Spleen (tissue), 11 donors: ENCODE measurements at regions not wholly inside any gene's neighbourhood (a gene's known extent, or its start where the extent isn't known, plus 50 kb on each side); places are given as distances from the start of the nearest gene placed in this dataset.

ENCODE experiments used
- DNase-seq: peaks from one replicate; pipeline ENCODE4 v3.0.0-alpha.2; 2020
- H3K27ac ChIP-seq, 8 donors: fragments of 200-600 bp; sonication (generic) in 7 of 8; 1 replicate in 4 of 8; 2 replicates in 4 of 8; pipeline versions ENCODE4 v1.5.0 to v1.8.0; 2016 to 2021; ENCODE audit warnings: inconsistent platforms in 4 of 8, mild to moderate bottlenecking in 4 of 8, moderate library complexity in 1 of 8
- H3K27me3 ChIP-seq, 7 donors: fragments of 200-600 bp; sonication (generic) in 6 of 7; replicated peaks in 1 of 7; 1 replicate in 4 of 7; 2 replicates in 3 of 7; pipeline versions ENCODE4 v1.5.0 to v1.8.0; 2016 to 2021; ENCODE audit warnings: inconsistent platforms in 3 of 7, mild to moderate bottlenecking in 1 of 7
- H3K36me3 ChIP-seq, 6 donors: fragments of 200-600 bp; sonication (generic) in 5 of 6; 1 replicate in 4 of 6; 2 replicates in 2 of 6; pipeline versions ENCODE4 v1.5.0 to v1.8.0; 2016 to 2021; ENCODE audit warnings: inconsistent platforms in 2 of 6
- H3K4me1 ChIP-seq, 6 donors: fragments of 200-600 bp; sonication (generic) in 5 of 6; 1 replicate in 3 of 6; 2 replicates in 3 of 6; pipeline versions ENCODE4 v1.5.0 to v1.8.0; 2016 to 2021; ENCODE audit warnings: inconsistent platforms in 3 of 6
- H3K4me3 ChIP-seq, 8 donors: fragments of 200-600 bp; sonication (generic) in 7 of 8; 1 replicate in 4 of 8; 2 replicates in 4 of 8; pipeline versions ENCODE4 v1.5.0 to v1.8.0; 2016 to 2021; ENCODE audit warnings: inconsistent platforms in 4 of 8, mild to moderate bottlenecking in 4 of 8, moderate library complexity in 2 of 8
- H3K9me3 ChIP-seq, 8 donors: fragments of 200-600 bp; sonication (generic) in 7 of 8; 1 replicate in 4 of 8; 2 replicates in 4 of 8; pipeline versions ENCODE4 v1.5.0 to v1.8.0; 2016 to 2021; ENCODE audit warnings: inconsistent platforms in 4 of 8
- POLR2A ChIP-seq, 3 donors: fragments of 450-650 bp; IDR thresholded peaks; one replicate each; pipeline ENCODE4 v1.5.1; 2017; ENCODE audit warnings: antibody characterized with exemption in 3 of 3, mild to moderate bottlenecking in 1 of 3
- POLR2AphosphoS5 ChIP-seq, 3 donors: sonication (generic); formaldehyde crosslinking; IDR thresholded peaks; one replicate each; pipeline ENCODE4 v1.5.1; 2017; ENCODE audit warnings: antibody characterized with exemption in 3 of 3
- WGBS, 5 donors: extraction: QIAGEN DNeasy Blood & Tissue Kit in 3 of 5; methylation state at CpG; one replicate each; pipeline versions ENCODE4 v1.1.5 to v1.1.7; 2013 to 2018; 5-methylcytosine and 5-hydroxymethylcytosine counted together
- intact Hi-C: fragments of 100-400 bp; cut with DNase I; formaldehyde crosslinking; loops from one replicate; pipeline ENCODE4 v1.15.0; 2023; ENCODE audit warnings: low total_unique reads
- TF ChIP-seq, protein P1 (sequence below), 11 experiments: fragments of 200-600 bp in 7 of 11; fragments of 450-650 bp in 4 of 11; sonication (generic) in 4 of 11; IDR thresholded peaks in 8 of 11; conservative IDR thresholded peaks in 3 of 11; 1 replicate in 7 of 11; 2 replicates in 4 of 11; pipeline versions ENCODE4 v1.4.0 to v1.8.0; 2016 to 2021; ENCODE audit warnings: antibody characterized with exemption in 11 of 11, inconsistent platforms in 4 of 11, mild to moderate bottlenecking in 1 of 11
- donor health status: healthy with polysubstance abuse.
- donor health status: DM: no; HTN: no; CAD: no; lungs with moderate emphysema.
- donor health status: DM: no; HTN: no; CAD: no.
- donor health status: Bipolar disorder and iron deficiency.
- donor health status: healthy.
- donor health status: DM: no; HTN: no; CAD: no.
- donor health status: DM: yes; HTN: yes; CAD: no.

DNA sequence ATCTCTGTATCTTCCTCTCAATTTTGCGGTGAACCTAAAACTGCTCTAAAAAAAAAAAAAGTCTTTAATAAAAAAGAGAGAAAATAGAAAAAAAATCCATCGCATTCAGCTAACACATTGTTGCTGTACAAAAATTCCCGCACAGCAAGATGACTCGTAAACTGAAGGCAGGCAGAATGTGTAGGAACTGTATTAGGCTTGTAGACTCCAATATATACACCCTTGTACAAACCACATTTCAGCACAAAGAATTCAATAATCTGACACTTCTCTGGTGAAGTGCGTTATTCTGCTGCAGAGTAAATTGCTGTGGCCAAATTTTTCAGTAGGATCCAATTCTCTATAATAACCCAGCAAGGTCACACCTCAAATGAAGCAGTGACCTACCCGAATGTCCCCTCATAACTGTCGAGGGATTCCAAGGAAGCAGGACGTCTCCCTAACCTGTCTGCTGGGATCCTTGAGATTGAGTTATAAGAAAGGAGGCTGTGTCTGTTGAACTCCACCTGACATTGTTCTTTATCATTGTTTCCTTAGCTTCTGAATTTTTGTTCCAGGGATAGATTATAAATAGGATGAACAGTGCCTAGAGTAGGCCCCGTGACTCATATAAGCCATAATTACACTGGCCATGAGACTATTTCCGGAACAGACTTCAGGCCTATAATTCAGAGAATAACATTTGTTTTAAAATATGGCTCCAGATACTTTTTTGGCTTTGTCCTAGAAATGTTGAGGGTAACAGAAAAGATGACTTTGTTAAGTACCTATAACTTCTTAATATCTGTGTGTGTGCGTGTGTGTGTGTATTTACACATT lies 348.3 kb downstream of the PCDH7 start:
- Histone ChIP-seq H3K4me1 (no peaks in the 10 kb centered on the region), H3K27ac (peak overlapping the region in 1 of 8 donors; percentile 13), H3K27me3 (no peaks in the 10 kb centered on the region), H3K36me3 (no peaks in the 10 kb centered on the region), H3K9me3 (no peaks in the 10 kb centered on the region), H3K4me3 (no peak overlapping the region)
- TF ChIP-seq, protein P1, sequence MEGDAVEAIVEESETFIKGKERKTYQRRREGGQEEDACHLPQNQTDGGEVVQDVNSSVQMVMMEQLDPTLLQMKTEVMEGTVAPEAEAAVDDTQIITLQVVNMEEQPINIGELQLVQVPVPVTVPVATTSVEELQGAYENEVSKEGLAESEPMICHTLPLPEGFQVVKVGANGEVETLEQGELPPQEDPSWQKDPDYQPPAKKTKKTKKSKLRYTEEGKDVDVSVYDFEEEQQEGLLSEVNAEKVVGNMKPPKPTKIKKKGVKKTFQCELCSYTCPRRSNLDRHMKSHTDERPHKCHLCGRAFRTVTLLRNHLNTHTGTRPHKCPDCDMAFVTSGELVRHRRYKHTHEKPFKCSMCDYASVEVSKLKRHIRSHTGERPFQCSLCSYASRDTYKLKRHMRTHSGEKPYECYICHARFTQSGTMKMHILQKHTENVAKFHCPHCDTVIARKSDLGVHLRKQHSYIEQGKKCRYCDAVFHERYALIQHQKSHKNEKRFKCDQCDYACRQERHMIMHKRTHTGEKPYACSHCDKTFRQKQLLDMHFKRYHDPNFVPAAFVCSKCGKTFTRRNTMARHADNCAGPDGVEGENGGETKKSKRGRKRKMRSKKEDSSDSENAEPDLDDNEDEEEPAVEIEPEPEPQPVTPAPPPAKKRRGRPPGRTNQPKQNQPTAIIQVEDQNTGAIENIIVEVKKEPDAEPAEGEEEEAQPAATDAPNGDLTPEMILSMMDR (IDR thresholded peaks at IDR 0.05 in 8 of 11, conservative IDR thresholded peaks at IDR 0.05 in 3 of 11): no peak
- TF ChIP-seq POLR2A (IDR thresholded peaks at IDR 0.05) (no peak), POLR2AphosphoS5 (IDR thresholded peaks at IDR 0.05) (no peak)
- intact Hi-C loops: no loop called here
- WGBS, 5 donors: 79 to 90% (median 81%) methylated on average over 11 of the region's 11 CpGs
- no peak for DNase-seq

DNA sequence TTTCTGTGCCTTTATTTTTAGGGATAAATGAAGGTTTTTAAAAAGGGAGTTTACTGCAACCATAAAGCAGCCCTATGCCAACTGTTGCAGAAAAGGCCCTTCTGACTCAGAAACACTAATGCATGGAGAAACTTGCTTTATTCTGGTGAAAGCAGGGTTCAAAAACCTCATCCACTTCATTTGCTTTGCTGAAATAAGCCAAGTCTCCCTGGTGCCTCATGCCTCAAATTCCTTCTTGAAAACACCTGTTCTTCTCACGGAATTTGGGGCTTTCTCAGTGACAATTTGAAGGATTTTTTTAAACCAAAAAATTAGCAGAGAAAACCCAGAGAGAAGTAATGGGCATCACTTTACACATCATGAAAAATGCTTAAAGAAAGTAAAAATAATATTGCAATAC lies 349.0 kb downstream of the PCDH7 start:
- Histone ChIP-seq H3K27ac (no peak overlapping the region), H3K9me3 (no peaks in the 10 kb centered on the region), H3K4me1 (no peaks in the 10 kb centered on the region), H3K27me3 (no peaks in the 10 kb centered on the region), H3K4me3 (no peak overlapping the region), H3K36me3 (no peaks in the 10 kb centered on the region)
- TF ChIP-seq, protein P1 (IDR thresholded peaks at IDR 0.05 in 8 of 11, conservative IDR thresholded peaks at IDR 0.05 in 3 of 11): no peak
- TF ChIP-seq POLR2A (IDR thresholded peaks at IDR 0.05) (no peak), POLR2AphosphoS5 (IDR thresholded peaks at IDR 0.05) (no peak)
- intact Hi-C loops: no loop called here
- 74 to 98% (median 78%) methylated on average over 1 of the region's 1 CpG for whole genome bisulfite sequencing, 5 donors
- DNase-seq: no peak

DNA sequence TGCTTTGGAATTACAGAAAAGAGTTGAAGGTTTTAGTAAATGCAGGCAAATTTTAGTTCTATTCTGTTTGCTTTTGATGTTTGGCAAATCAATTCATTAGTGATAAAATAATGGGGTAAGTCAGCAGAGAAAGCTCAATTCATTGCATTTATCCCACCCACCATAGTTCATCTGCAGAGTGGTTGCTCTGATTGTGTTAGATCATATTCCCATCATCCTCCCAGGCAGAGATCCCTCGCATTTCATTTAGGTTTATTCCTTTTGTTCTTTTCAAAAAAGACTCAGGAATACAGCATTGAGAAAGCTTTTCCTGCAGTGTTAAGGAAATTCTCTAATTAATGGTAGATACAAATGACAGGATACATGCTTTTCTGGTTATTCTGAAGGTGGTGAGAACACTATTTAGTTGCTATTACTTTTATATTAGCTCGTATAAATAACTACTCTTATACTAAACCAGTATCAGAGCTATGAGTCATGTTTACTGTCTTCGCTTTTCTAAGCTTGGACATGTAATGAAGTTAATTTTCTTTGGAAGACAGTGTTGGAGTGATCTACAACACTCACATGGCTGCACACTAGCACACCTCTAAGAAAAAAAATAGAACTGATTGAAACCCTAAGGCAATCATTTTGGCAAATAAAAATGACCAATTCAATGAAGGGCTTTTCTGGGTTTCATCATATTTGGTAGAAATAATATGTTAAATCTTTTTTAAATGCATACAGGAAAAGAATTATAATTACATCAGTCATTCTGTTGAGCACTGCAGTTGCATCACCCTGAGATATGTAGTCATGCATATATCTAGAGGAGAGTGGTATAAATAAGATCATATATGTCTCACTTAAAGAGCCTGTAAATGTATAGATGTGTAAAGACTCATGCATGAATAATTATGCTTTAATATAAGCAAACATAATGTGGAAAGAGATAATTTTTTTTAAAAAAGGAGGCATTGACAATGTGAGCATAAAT lies 351.6 kb downstream of the PCDH7 start:
- DNase-seq: no peak
- Histone ChIP-seq H3K36me3 (no peaks in the 10 kb centered on the region), H3K27me3 (no peaks in the 10 kb centered on the region), H3K4me3 (no peak overlapping the region), H3K4me1 (no peaks in the 10 kb centered on the region), H3K27ac (no peak overlapping the region), H3K9me3 (no peaks in the 10 kb centered on the region)
- TF ChIP-seq POLR2A (IDR thresholded peaks at IDR 0.05) (no peak), POLR2AphosphoS5 (IDR thresholded peaks at IDR 0.05) (no peak)
- TF ChIP-seq, protein P1 (IDR thresholded peaks at IDR 0.05 in 8 of 11, conservative IDR thresholded peaks at IDR 0.05 in 3 of 11): no peak
- WGBS, 5 donors: 80 to 94% (median 90%) methylated on average over 3 of the region's 3 CpGs
- intact Hi-C loops: no loop called here

DNA sequence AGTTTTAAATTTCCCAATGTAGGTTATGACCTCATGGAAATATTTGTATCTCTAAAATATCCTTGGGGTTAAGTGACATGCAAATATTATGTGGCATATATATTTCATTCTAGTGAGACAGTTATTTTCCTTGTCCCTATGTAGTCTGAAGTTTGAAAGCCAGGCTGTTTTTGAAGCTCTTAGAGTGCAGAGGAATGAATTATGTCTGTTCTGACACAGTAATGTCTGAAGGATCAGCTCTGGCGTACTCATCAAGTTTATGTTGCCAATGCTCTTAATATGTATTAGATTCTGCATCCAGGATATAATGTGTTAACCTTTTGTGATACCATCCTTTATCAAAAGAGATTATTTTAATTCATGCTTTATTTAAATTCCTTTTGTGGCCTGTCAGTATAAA lies 355.8 kb downstream of the PCDH7 start:
- H3K27me3 ChIP-seq: no peaks in the 10 kb centered on the region
- WGBS, 5 donors: 0 to 81% (median 43%) methylated on average over 1 of the region's 1 CpG

More for the DNA sequence above, 355.8 kb downstream of the PCDH7 start:
- H3K4me3 ChIP-seq: no peak overlapping the region
- no peak overlapping the region for H3K27ac ChIP-seq
- H3K9me3 ChIP-seq: no peaks in the 10 kb centered on the region
- TF ChIP-seq POLR2A (IDR thresholded peaks at IDR 0.05): no peak
- TF ChIP-seq, protein P1 (IDR thresholded peaks at IDR 0.05 in 8 of 11, conservative IDR thresholded peaks at IDR 0.05 in 3 of 11): no peak
- TF ChIP-seq POLR2AphosphoS5 (IDR thresholded peaks at IDR 0.05): no peak
- H3K36me3 ChIP-seq: no peaks in the 10 kb centered on the region
- no peak for DNase-seq
- H3K4me1 ChIP-seq: no peaks in the 10 kb centered on the region
- intact Hi-C loops: no loop called here
